Aorta (tissue), 5 donors: ENCODE measurements at regions not wholly inside any gene's neighbourhood (a gene's known extent, or its start where the extent isn't known, plus 50 kb on each side); places are given as distances from the start of the nearest gene placed in this dataset.

Experiments used
- ATAC-seq: fragments of 200-7000 bp; cut with Tn5 transposase; one replicate; pipeline ENCODE4 v1.9.1; 2022; ENCODE audit warnings: moderate library complexity; ENCODE audit not compliant: low FRiP score
- DNase-seq, 2 donors: peaks; one replicate each; pipeline ENCODE4 v3.0.0-alpha.2; 2020
- H3K27ac ChIP-seq, 2 donors: one replicate each; pipeline ENCODE4 v1.5.1; 2013; ENCODE audit warnings: low read length in 2 of 2, mild to moderate bottlenecking in 2 of 2, moderate library complexity in 2 of 2, control low read depth in 1 of 2, inconsistent platforms in 1 of 2, low read depth in 1 of 2
- H3K27me3 ChIP-seq, 2 donors: one replicate each; pipeline ENCODE4 v1.6.1; 2013; ENCODE audit warnings: control low read depth in 1 of 2, low read length in 1 of 2, mild to moderate bottlenecking in 1 of 2, moderate library complexity in 1 of 2; ENCODE audit not compliant: insufficient read depth in 2 of 2, control insufficient read depth in 1 of 2
- H3K36me3 ChIP-seq, 2 donors: one replicate each; pipeline ENCODE4 v1.6.1; 2013; ENCODE audit warnings: control low read depth in 1 of 2, low read length in 1 of 2, mild to moderate bottlenecking in 1 of 2; ENCODE audit not compliant: insufficient read depth in 2 of 2, control insufficient read depth in 1 of 2
- H3K4me1 ChIP-seq, 2 donors: one replicate each; pipeline ENCODE4 v1.6.1; 2013; ENCODE audit warnings: low read length in 2 of 2, control low read depth in 1 of 2, mild to moderate bottlenecking in 1 of 2, moderate library complexity in 1 of 2; ENCODE audit not compliant: insufficient read depth in 2 of 2, control insufficient read depth in 1 of 2
- H3K4me3 ChIP-seq, 2 donors: one replicate each; pipeline ENCODE4 v1.5.1; 2013; ENCODE audit warnings: low read length in 2 of 2, control low read depth in 1 of 2, mild to moderate bottlenecking in 1 of 2
- H3K9me3 ChIP-seq: one replicate; pipeline ENCODE4 v1.6.1; 2013; ENCODE audit warnings: mild to moderate bottlenecking, low read length; ENCODE audit not compliant: control insufficient read depth
- WGBS, 2 donors: extraction: QIAGEN DNeasy Blood & Tissue Kit; methylation state at CpG; one replicate each; pipeline ENCODE4 v1.1.7; 2013; 5-methylcytosine and 5-hydroxymethylcytosine counted together
- intact Hi-C, 2 donors: fragments of 100-400 bp; cut with DNase I; formaldehyde crosslinking; loops; one replicate each; pipeline versions ENCODE4 v1.14.2 to v1.15.0; 2022
- donor health status: healthy with polysubstance abuse.
- donor health status: Bipolar disorder and iron deficiency.
- donor health status: DM: no; HTN: no; CAD: no.
- donor health status: DM: no; HTN: no; CAD: no.
- donor health status: DM: yes; HTN: yes; CAD: no.

DNA sequence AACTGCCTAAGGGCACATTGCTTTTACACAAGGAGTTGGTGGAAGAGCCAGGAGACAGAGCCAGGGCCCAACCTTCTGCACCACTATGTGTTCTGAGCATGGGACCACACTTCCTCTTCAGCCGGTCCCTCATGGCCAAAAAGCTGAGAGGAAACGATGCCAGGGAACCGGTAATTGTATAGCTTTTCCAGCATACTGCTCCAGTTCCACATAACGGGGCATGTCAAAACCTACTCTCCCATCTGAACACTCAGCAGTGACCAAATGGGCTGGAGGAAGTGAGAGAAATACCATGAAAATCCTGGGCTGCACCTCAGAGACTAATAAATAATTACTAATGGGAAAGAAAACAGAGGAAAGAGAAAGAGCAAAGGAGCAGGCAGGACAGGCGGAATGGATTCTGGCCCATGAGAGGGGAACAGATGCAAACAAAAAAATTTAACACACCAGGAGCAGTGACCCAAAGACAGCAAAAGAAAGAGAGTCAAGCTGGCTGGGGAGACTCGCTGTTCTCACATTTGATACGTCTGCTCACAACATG is 52.0 kb upstream of the BMP2 start:
- no peak overlapping the region for H3K4me3 ChIP-seq
- peaks cover 3% of the 10 kb centered on the region for H3K9me3 ChIP-seq
- no peaks in the 10 kb centered on the region for H3K4me1 ChIP-seq
- 32 to 45% methylated on average over 7 of the region's 7 CpGs for WGBS, 2 donors
- DNase-seq: peak in 1 of 2 donors; percentile 53
- no peaks in the 10 kb centered on the region for H3K27me3 ChIP-seq
- no peaks in the 10 kb centered on the region for H3K36me3 ChIP-seq
- no peak overlapping the region for H3K27ac ChIP-seq
- intact Hi-C loops: no loop called here
- no peak for ATAC-seq

DNA sequence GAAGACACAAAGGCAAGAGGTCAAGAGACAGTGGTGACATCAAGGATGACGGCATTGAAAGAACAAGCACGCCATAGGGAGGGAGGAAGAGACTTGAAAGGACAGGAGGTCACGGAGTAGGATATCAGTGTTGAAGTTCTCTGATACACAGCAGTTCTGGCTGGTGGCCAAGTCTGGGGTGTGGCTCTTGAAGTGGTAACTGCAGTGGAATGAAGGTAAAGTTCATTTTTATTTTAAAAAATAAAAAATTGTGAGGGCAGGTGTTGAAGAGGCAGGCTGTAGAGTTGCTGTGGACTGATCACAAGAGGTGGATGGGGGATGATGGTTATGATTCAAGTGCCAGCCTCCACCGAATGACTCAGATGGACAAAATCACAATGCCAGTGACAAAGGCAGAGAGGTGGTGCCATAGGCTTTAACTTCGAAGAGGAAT is 53.2 kb upstream of the BMP2 start:
- DNase-seq (no peak), ATAC-seq (no peak)
- intact Hi-C loops: no loop called here
- H3K4me1 ChIP-seq: no peaks in the 10 kb centered on the region
- peaks cover under 1% of the 10 kb centered on the region for H3K9me3 ChIP-seq
- WGBS, 2 donors: 89 to 96% methylated on average over 5 of the region's 5 CpGs
- H3K27me3 ChIP-seq: no peaks in the 10 kb centered on the region
- no peak overlapping the region for H3K27ac ChIP-seq
- no peak overlapping the region for H3K4me3 ChIP-seq
- H3K36me3 ChIP-seq: no peaks in the 10 kb centered on the region

DNA sequence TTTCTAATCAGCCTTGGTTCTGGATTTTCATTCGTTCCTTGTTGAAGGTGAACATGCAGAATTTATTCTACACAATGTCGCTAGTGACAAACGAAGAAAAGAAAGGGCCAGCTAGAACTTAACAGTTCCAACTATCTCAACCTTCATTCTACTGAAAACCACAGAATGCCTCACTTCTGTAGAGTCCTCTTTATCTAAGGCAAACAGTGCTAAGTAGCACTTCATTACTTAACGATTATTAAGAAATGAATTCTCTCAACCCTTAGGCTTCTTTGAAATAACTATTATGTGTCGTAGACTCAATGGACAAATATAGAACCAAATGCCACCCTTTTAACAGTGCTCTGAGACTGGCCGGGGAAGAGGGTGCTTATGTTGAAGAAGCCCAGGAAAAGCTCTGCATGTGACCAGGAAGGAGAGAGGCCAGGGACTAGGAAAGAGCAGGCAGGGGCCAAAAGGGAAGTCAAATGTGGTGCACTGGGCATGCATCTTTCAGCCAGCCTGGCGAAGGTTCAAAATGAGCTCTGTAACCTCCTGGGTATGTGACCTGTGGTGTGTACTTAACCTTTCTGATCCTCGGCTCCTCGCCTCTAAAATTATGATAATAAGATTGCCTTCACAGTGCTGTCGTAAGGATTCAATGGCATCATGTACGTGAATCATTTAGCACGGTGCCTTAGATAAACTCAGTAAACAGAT is 55.4 kb upstream of the BMP2 start:
- Histone ChIP-seq H3K36me3 (no peaks in the 10 kb centered on the region), H3K9me3 (no peaks in the 10 kb centered on the region), H3K27ac (no peak overlapping the region), H3K4me1 (no peaks in the 10 kb centered on the region), H3K4me3 (no peak overlapping the region), H3K27me3 (no peaks in the 10 kb centered on the region)
- intact Hi-C loops: no loop called here
- DNase-seq: no peak
- ATAC-seq: no peak
- 87 to 90% methylated on average over 12 of the region's 12 CpGs for WGBS, 2 donors

DNA sequence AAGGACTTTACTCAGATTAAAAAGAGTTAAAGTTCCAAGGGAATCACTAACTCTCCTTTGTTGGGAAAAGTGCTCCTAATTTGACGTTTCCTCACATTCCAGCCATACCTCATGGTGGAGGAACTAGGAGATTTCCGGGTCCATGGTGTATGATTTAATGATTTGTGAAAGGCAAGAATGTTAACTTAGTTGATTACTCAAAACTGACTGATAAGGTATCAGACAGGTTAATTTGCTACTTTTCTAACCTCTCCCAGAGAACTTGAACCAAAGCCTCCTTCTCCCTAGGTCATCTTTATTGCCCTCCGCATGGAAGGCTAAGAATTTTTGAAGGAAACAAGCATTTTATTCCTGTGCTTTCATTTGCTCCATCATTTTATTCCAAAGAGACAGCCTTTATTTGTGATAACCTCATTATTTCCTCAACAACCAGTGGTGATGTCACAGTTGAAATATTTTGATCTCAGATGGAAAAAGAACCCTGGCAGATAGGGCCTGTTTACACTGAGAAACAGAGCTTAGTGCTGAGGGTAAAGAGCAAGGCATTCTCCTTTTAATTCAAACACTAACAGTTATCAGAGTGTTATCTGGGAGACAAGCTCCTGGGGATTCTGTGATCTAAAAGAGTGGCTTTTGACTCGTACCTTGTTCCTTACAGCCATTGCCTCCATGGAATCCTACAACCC is 57.4 kb upstream of the BMP2 start:
- intact Hi-C loops: loop anchor here (5.0 to 10.0 kb wide), 2 partner anchors 57 to 445 kb away; partner anchors contain the start of gene BMP2 (in 1 of the 2)
- H3K4me1 ChIP-seq: peaks cover under 1 to 3% of the 10 kb centered on the region in 2 donors
- 38 to 46% methylated on average over 4 of the region's 4 CpGs for WGBS, 2 donors
- no peaks in the 10 kb centered on the region for H3K36me3 ChIP-seq
- no peaks in the 10 kb centered on the region for H3K9me3 ChIP-seq
- no peak overlapping the region for H3K27ac ChIP-seq
- ATAC-seq (no peak), DNase-seq (no peak)
- H3K4me3 ChIP-seq: no peak overlapping the region
- no peaks in the 10 kb centered on the region for H3K27me3 ChIP-seq

DNA sequence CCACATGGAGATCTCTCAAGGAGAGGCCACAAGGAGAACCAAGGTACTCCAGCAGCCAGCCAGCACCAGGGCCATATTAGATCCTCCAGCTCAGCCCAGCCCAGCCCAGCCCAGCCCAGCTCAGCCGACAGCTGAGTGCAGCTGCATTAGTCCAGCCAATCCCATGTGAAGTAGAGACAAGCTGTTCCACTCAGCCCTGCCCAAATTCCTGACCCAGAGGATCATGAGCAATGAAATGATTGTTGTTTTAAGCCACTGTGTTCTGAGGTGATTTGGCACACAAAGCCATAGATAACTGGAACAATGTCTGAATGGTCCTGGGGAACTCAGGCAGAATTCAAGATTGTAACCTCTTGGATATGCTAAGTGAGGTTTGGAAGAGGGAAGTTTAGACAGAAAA is 59.5 kb upstream of the BMP2 start:
- no peak overlapping the region for H3K4me3 ChIP-seq
- H3K27me3 ChIP-seq: no peaks in the 10 kb centered on the region
- peaks cover 2 to 6% of the 10 kb centered on the region in 2 donors for H3K4me1 ChIP-seq
- H3K36me3 ChIP-seq: no peaks in the 10 kb centered on the region
- ATAC-seq (peak; percentile 49), DNase-seq (peak; percentile 52 to 84)
- intact Hi-C loops: loop anchor here (5.0 to 10.0 kb wide), 2 partner anchors 59 to 443 kb away; partner anchors contain the start of gene BMP2 (in 1 of the 2)
- 0 to 6% methylated on average over 1 of the region's 1 CpG for WGBS, 2 donors
- no peak overlapping the region for H3K27ac ChIP-seq
- H3K9me3 ChIP-seq: no peaks in the 10 kb centered on the region

DNA sequence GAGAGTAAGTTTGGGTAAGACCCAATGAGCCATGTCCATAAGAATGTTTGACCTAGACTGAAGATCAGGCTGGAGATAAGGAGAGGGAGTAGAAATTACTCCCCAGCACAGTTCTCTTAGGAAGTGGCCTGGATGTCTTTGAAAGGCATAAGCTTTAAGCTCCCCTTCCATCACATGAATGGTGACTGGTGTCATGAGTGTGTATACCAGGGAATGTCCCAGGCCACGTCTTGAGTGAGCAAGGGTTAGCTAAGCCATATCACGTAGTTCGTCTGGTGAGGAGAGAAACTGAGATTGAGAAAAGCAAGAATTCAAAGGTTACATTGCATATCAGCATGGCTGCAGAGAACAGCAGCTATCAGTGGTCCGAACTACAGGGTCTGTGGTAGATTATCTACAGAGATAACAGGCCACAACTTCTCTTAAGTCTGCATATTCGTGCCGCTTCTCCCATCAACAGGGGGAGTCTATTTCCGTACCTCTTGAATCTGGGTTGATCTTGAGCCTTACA is 60.1 kb upstream of the BMP2 start:
- 79 to 85% methylated on average over 7 of the region's 7 CpGs for WGBS, 2 donors
- DNase-seq (no peak), ATAC-seq (no peak)
- Histone ChIP-seq H3K36me3 (no peaks in the 10 kb centered on the region), H3K27ac (no peak overlapping the region), H3K27me3 (no peaks in the 10 kb centered on the region), H3K4me3 (no peak overlapping the region), H3K9me3 (no peaks in the 10 kb centered on the region), H3K4me1 (peaks cover 2 to 6% of the 10 kb centered on the region in 2 donors)
- intact Hi-C loops: loop anchor here (5.0 to 10.0 kb wide), 2 partner anchors 60 to 443 kb away; partner anchors contain the start of gene BMP2 (in 1 of the 2)

DNA sequence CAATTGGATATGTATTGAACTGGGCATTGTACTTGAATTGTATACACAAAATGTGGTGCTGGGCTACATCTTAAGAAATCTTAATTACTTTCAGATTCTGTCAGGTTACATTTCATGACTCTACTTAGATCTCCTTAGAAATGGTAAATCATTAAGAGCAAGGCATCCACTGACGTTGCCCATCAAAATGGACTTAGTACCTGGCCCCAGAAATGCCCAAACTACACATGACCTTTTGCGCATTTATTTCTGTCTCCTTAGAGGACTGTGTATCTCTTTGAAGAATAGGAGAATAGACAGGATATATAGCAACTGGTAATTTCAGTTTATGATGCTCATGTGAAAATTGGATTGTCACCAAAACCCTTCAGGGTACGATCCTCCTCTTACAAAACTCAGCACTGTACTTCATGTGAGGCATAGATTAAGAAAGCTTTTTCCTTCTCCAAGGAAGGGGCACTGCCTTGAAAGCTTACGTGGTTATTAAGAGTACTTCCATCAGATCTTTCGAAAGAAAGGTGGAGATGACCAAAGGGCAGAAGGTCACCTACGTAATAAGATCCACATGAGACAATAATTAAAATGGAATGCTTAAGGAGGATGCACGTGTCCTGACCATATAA is 61.4 kb upstream of the BMP2 start:
- 95 to 97% methylated on average over 7 of the region's 7 CpGs for WGBS, 2 donors
- ATAC-seq (no peak), DNase-seq (no peak)
- no peaks in the 10 kb centered on the region for H3K36me3 ChIP-seq
- H3K9me3 ChIP-seq: no peaks in the 10 kb centered on the region
- no peak overlapping the region for H3K4me3 ChIP-seq
- no peak overlapping the region for H3K27ac ChIP-seq
- intact Hi-C loops: loop anchor here (5.0 to 10.0 kb wide), 2 partner anchors 61 to 441 kb away; partner anchors contain the start of gene BMP2 (in 1 of the 2)
- no peaks in the 10 kb centered on the region for H3K27me3 ChIP-seq
- H3K4me1 ChIP-seq: peaks cover 2 to 6% of the 10 kb centered on the region in 2 donors

DNA sequence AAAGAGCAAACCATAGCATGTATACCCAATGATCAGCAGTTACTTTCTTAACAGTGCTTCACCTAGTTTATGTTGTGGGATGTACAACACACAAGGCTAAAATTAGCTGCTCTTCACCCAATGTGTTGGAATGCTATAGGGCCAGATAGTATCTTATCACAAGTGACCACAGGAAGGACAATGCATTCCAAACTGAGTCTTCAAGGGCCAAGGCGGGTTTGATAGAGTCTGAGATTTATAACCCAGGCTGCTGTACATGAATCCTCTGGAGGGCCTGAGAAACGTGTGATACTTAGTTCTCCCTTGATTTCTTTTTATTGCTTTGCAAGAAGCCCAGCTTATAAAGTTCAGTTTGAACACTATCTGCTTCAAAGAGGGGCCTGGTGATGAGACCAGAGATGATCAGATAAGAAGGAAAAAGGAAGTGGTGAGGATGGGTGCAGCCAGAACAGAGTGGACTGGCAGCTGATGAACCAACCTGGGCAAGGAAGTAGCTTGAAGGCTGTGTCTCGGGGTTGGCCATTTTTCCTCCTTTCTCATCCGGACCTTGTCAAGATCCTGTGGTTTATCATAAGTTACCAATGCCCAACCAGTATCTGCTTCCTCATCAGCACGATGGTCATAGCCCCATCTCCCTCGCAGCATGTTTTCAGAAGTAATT is 62.2 kb upstream of the BMP2 start:
- Histone ChIP-seq H3K36me3 (no peaks in the 10 kb centered on the region), H3K27ac (peak overlapping the region; percentile 85 to 100), H3K4me1 (peaks cover 2 to 6% of the 10 kb centered on the region in 2 donors), H3K27me3 (no peaks in the 10 kb centered on the region), H3K9me3 (no peaks in the 10 kb centered on the region), H3K4me3 (no peak overlapping the region)
- ATAC-seq (no peak), DNase-seq (no peak)
- intact Hi-C loops: loop anchor here (5.0 to 10.0 kb wide), 2 partner anchors 62 to 440 kb away; partner anchors contain the start of gene BMP2 (in 1 of the 2)
- 86 to 91% methylated on average over 6 of the region's 6 CpGs for WGBS, 2 donors
